Stimulated activated CD8-positive, alpha-beta memory T cell treated with anti-CD3 and anti-CD28 coated beads, Interleukin-12 subunit alpha, Interleukin-12 subunit beta, amount 100 ng/mL, for 4 hours (primary cell): ENCODE measurements at regions not wholly inside any gene's neighbourhood (a gene's known extent, or its start where the extent isn't known, plus 50 kb on each side); places are given as distances from the start of the nearest gene placed in this dataset.

Experiments used
- DNase-seq: peaks from one replicate; pipeline ENCODE4 v3.0.0-alpha.2; 2020; ENCODE audit warnings: low read depth

GRCh38 chr13:73616861-73617260 is 517.3 kb downstream of the KLF12 start:
- no peak for DNase-seq

GRCh38 chr13:73610799-73611592 is 523.2 kb downstream of the KLF12 start:
- DNase-seq = no peak

- DNase-seq = no peak
Measured at GRCh38 chr13:73608711-73609485, 525.3 kb downstream of the KLF12 start.

GRCh38 chr13:73608157-73608516 is 526.1 kb downstream of the KLF12 start:
- DNase-seq = no peak

- no peak for DNase-seq
Measured at GRCh38 chr13:73607489-73608156, 526.6 kb downstream of the KLF12 start.

- DNase-seq = no peak
Measured at GRCh38 chr13:73603646-73604045, 530.6 kb downstream of the KLF12 start.

- DNase-seq = no peak
Measured at GRCh38 chr13:73602295-73602694, 531.9 kb downstream of the KLF12 start.

GRCh38 chr13:73601708-73602107 is 532.5 kb downstream of the KLF12 start:
- DNase-seq = no peak

GRCh38 chr13:73599232-73600128 is 534.7 kb downstream of the KLF12 start:
- no peak for DNase-seq

GRCh38 chr13:73598020-73598712 is 536.0 kb downstream of the KLF12 start:
- DNase-seq = no peak

- no peak for DNase-seq
Measured at GRCh38 chr13:73596382-73596781, 537.6 kb downstream of the KLF5 start.

- no peak for DNase-seq
Measured at GRCh38 chr13:73593199-73593765, 534.5 kb downstream of the KLF5 start.

GRCh38 chr13:73591861-73592260 is 533.1 kb downstream of the KLF5 start:
- no peak for DNase-seq

- DNase-seq = no peak
Measured at GRCh38 chr13:73590795-73591194, 532.0 kb downstream of the KLF5 start.

GRCh38 chr13:73585236-73585635 is 526.4 kb downstream of the KLF5 start:
- no peak for DNase-seq

- DNase-seq = no peak
Measured at GRCh38 chr13:73583331-73583730, 524.5 kb downstream of the KLF5 start.

- no peak for DNase-seq
Measured at GRCh38 chr13:73580513-73581267, 521.9 kb downstream of the KLF5 start.

GRCh38 chr13:73579574-73580274 is 520.9 kb downstream of the KLF5 start:
- no peak for DNase-seq

GRCh38 chr13:73578251-73578875 is 519.6 kb downstream of the KLF5 start:
- DNase-seq = no peak
